GM18861 (cell line): ENCODE measurements at regions not wholly inside any gene's neighbourhood (a gene's known extent, or its start where the extent isn't known, plus 50 kb on each side); places are given as distances from the start of the nearest gene placed in this dataset.
"Not testable (repeated sequence)": the region's sequence is repeated elsewhere in the genome, so short reads cannot be mapped to it uniquely, and the experiment has no call there.

ENCODE experiments used
- ATAC-seq: cut with Tn5 transposase; IDR thresholded peaks from one replicate; pipeline ENCODE4 v1.9.1; 2021; ENCODE audit not compliant: unreplicated experiment

DNA sequence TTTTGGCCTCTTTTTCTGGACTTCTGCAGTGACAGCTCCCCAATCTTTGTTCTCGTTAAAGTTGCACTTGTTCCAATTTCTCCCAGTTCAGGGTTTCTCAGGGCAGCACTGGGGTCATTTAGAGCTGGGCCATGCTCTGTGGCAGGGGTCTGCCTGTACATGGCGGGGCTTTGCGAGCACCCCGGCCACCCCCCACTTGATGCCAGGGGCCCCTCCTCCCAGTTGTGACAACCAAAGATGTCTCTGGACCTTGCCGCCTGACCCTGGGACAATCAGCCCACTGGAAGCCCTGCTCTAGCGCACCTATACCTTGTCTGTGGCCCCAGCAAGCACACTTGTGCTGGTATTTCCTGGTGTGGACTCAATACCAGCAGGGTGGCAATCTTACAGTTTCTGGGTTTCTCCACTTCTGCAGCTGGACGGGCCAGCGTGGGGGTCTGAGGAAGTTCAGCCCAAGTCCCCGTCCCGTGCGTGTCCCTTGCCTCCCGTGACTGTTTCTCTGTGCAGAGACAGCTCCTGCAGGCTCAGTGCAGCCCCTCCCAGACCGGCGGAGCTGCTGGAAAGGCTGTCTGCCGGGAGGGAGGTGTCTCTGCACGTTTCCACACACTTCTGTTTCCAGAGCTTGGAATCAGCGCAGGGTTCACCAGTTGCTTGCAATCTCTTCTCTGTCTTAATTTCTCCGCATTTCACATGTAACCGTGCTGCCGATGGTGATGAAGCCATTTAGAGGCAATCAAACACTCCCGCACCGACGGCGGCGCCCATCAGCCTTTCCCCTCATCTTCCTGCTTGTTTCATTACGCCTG is 1328.9 kb downstream of the BRD1 start:
- ATAC-seq = no peak

DNA sequence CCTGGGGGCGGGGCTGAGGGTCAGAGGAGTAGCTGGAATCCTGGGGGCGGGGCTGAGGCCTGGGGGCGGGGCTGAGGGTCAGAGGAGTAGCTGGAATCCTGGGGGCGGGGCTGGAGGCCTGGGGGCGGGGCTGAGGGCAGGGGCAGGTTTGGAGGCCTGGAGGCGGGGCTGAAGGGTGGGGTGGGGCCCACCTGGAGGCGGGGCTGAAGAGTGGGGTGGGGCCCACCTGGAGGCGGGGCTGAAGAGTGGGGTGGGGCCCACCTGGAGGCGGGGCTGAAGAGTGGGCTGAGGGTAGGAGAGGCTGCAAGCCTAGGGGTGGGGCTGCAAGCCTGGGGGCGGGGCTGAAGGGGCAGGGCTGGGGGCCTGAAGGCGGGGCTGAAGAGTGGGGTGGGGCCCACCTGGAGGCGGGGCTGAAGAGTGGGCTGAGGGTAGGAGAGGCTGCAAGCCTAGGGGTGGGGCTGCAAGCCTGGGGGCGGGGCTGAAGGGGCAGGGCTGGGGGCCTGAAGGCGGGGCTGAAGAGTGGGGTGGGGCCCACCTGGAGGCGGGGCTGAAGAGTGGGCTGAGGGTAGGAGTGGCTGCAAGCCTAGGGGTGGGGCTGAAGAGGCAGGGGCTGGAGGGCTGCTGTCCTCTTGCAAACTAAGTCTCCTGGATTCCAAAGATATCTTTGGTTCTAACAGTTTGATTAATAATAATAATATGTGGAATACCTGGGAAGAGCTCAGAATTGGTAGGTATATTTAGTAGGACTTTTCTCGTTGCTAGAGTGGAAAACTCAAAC is 1329.7 kb downstream of the BRD1 start:
- not testable (repeated sequence) for ATAC-seq

GRCh38 chr22:48496987-48497650 is 1330.6 kb downstream of the BRD1 start:
- ATAC-seq = no peak

DNA sequence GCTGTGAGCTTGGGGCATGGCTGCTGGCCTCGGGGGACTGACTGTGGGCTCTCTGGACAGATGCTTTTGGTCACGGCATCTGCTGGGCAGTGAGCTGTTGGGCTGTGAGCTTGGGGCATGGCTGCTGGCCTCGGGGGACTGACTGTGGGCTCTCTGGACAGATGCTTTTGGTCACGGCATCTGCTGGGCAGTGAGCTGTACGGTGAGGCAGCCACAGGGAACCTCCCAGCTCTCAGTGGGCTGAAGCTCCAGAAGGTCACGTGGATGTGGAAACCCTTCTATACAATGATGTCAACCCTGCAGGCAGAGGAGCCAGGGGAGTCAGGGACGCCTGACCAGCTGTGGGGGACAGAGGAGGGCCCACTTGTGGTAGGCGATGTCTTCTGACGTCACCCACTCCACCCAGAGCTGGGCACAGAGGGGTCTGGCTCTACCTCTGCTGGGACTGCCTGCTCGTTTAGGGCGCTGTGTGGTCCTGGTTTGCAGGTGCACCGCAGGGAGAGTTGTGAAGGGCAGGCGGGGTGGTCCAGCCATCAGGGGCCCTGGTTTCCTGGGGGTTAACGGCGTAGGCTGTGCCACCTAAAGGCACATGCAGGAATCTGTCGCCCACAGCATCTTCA is 1331.3 kb downstream of the BRD1 start:
- ATAC-seq = no peak

DNA sequence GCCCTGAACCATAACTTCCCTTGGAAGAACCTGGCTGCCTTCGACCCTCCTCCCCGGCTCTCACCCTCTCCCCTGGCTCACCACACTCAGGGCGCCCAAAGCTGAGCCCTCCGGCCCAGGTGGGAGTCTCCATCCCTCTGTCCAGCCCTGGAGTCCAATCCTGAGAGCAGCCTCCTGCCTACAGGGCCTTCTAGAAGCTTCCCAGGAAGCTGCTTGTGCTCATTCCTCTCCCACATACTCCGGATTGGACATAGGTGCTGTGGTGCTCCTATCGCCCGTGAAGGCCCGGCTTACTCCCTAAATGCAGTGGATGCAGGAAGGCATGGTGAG is 1332.0 kb downstream of the BRD1 start:
- no peak for ATAC-seq

DNA sequence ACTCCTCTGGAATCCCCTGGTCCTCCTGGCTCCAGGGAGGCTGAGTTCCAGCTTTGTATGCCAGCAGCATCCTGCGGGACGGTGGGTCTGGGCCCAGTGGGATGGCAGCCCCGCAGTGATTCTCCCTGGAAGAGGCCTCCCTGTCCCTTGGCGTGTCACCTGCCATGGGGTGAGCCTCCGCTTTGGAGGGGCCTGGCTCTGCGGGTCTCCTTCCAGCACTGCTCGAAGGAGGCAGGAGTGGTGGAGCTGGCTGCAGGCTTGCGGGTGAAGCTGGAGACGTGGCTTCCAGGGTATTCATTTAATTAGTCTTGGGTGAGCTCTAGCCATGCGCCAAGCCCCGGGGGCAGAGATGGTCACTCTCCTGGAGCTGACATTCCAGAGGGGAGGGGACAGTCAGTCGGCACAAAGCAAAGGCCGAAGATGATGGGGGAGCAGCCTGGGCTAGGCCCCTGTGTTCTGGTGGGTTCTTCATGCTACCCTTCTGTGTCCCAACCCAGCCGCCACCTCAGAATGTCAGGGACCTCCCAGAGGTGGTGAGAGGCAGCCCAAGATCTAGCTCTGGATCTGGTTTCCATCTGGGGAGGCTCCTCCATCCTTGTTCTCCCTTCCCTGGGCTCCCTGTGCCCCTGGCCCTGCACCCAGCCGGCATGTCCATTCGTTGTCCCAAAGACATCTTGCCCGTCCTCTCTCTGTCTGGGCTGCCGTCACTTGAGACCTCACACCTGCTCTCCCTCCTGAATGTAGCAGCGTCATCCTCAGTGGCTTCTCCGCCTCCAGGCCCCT is 1332.5 kb downstream of the BRD1 start:
- ATAC-seq = no peak

GRCh38 chr22:48494256-48494967 is 1333.3 kb downstream of the BRD1 start:
- no peak for ATAC-seq

DNA sequence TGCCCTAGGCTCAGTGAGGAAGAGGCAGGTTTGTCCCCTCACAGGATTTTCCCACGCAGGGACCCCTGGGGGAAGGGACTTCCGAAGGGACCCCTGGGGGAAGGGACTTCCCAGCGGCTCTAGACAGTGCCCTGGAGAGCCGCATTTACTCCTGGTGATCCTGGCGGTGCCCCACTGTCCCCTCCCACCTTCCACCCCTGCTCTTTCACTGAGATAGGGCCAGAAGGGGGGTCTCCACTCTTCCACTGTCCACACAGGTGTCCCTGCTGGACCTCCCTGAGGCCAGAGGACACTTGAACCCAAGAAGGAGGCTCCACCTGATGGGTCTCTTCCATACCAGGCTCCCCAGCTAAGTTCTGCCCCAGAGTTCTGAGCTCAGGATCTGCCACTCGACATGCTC is 1333.9 kb downstream of the BRD1 start:
- no peak for ATAC-seq

DNA sequence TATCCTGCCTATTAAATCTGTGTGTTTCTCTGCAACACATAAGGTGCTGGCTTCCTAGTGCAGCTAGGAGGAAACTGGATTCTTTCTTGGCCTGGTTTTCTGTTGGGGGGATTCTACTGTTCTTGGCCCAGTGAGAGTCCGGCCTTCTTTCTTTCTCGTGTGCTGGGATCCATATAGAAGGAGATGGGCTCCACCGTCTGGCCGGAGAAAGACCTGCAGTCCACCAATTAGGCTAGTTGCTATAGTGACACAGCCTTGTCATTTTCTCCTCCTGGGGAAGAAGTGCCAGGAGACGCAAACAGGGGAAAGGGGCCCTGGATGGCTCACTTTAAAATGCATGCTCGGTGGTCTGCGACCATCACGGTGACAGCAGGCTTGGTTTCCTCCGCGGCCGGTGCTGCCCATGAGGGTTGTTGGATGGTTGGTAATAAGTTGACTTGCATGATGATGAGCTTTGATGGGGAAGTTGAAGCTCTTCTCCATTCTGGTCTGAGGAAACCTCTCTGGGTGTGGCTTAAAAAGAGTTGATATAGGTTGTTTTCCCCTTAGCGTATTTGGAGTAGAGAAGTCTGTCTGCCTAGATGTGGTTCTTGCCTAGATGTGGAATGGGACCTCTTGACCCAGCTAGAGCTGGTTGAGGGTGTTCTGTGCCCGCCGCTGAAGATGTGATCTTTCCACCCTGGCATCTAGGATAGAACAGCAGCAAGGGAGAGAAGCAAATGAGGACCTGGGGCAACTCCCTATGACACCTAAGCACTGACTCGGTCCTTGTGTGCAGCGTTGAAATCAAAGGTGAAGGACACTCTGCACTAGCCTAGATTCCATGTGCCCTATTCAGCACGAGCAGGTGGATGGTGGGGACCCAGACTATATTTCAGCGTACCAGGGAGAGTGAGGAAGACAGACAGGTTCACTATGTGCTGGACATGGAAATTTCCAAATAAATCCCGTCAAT is 1335.0 kb downstream of the BRD1 start:
- no peak for ATAC-seq

DNA sequence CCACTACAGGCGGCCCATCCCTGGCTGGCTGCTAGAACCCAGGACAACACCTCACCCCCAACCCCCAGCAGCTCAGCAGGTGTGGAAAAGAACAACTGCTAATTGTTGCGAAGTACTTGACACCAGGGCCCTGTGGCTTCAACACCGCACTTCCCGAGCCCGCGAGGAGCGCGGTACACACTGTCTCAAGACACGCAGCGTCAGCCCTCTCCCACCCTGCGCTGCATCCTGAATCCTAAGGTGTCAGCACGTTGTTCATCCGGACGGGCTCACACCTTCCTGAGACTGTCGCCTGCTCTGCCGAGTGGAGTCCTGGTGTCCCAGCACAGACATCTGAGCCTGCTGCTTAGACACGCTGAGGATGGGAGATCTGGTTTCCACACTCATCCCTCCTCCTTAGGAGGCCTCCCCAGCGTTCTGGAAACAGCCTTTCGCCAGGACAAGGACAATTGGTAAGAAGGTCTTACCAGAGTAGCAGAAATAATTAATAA is 1336.2 kb downstream of the BRD1 start:
- no peak for ATAC-seq

- no peak for ATAC-seq
Measured at GRCh38 chr22:48490500-48491411, 1336.9 kb downstream of the BRD1 start.

- no peak for ATAC-seq
Measured at GRCh38 chr22:48489551-48490499, 1337.8 kb downstream of the BRD1 start.

- no peak for ATAC-seq
Measured at GRCh38 chr22:48488611-48489511, 1338.8 kb downstream of the BRD1 start.

DNA sequence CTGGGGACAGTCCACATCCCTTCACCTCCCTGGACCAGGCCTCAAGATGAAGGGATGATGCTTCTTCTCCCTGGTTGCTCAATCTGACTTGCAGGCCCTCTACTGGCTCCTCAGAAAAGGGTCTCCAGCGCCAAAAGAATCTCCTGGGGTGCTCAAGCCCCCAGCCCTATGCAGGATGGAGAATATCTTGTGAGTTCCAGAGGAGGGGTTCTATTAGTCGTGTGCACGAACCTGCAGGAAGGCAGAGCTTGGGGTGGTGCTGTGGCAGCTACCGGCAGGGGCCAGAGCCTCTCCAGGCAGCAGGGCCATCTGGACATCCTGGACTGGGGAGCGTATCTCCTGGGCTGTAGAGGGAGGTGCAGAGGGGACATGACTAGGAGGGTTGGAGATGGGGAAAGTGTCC is 1339.5 kb downstream of the BRD1 start:
- no peak for ATAC-seq

DNA sequence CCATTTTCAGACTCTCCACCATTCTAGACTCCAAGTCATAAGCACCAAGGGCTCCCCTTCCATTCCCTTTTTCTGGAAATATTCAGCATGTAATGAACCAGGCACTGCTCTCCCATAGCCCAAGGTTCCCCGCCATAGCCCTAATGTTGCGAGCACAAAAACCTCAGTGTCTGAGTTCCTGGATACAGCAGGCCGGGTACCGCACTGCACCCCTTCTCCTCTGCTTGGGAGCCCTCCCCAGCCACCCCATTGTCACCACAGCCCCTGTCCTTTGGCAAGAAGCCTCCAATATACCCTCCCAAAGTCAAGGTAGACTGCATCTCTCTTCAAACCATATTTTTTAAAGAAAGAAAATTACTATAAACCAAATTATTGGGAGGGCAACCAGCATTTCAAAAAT is 1341.1 kb downstream of the BRD1 start:
- ATAC-seq = no peak

GRCh38 chr22:48486134-48486532 is 1341.5 kb downstream of the BRD1 start:
- no peak for ATAC-seq
